Stimulated activated CD4-positive, alpha-beta T cell treated with anti-CD3 and anti-CD28 coated beads, Interleukin-2, amount 100 ng/mL, for 48 hours (primary cell): ENCODE measurements at regions not wholly inside any gene's neighbourhood (a gene's known extent, or its start where the extent isn't known, plus 50 kb on each side); places are given as distances from the start of the nearest gene placed in this dataset.
"Not testable (repeated sequence)": the region's sequence is repeated elsewhere in the genome, so short reads cannot be mapped to it uniquely, and the experiment has no call there.

Experiments
- DNase-seq, 2 donors: peaks; one replicate each; pipeline ENCODE4 v3.0.0-alpha.2; 2020

- no peak for DNase-seq
Measured at GRCh38 chr2:239723486-239724193, 301.5 kb downstream of the NDUFA10 start.

DNA sequence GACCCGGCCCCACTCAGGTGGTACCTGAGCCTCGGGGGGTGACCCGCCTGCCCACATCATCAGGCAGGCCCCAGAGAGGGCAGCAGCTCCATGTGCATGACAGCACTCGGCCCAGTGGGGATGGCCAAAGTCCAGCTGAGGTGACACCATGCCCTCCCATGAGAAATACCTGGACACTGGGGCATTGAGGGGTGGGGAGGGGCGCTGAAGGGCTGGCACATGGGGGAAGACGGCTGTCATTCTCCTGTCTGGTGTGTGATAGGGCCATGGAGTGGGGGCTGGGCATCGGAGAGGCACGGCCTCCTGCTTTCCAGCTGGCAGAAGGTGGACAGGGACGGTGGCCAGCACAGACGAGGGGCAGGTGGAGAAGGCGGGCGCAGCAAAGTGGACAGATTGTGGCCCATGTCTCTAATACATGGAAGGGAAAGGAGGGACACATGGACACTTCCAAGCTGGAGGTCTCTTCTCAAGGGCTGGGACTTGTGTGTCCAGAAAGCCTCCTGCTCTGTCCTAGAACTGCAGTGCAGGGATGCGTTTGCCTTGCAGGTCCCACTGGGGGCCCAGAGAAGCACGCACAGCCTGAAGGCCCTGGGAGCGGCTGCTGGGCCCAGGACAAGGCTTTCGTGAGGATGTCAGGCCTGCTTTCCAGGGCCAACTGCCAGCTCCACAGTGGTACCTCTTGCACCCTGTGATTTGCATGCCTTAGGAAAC lies 302.2 kb downstream of the NDUFA10 start:
- DNase-seq = no peak

DNA sequence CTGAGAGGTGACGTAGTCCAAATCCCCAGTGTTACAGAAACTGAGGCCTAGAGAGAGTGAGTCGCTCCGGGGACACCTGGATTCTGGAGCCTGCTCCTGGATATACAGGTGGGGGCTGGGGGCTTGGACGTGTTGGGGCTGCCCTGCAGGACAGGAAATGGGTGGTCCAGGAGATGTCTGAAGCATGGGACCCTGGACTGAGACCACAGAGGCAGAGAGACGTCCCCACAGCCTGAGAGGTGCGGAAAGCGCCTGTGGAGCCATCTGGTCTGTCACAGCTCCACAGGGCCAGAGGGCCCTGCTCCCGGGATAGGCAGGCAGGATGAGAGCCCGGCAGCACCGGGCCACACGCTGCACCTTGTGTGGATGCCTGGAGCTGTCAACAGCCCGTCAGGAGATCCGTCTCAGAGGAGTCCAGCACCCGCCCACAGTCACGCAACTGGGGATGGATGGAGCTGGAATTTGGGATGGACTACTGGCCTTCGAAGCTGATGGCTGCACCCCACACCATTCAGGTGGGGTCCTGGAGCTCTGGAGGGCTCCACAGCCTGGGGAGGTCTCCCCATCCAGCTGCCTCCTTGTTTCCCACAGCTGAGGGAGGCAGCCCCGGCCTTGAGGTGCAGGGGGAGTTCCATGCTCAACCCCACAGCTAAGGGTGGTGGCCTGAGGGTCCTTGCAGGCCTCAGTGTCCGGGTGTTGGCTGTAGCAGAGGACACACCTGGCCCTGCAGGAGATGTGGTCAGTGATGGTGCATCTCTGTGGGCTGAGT lies 303.0 kb downstream of the NDUFA10 start:
- no peak for DNase-seq

- no peak for DNase-seq
Measured at GRCh38 chr2:239721531-239721930, 303.6 kb downstream of the NDUFA10 start.

- DNase-seq = no peak
Measured at GRCh38 chr2:239720361-239721360, 304.5 kb downstream of the NDUFA10 start.

- no peak for DNase-seq
Measured at GRCh38 chr2:239719791-239720360, 305.3 kb downstream of the NDUFA10 start.

- not testable (repeated sequence) for DNase-seq
Measured at GRCh38 chr2:239718991-239719390, 306.2 kb downstream of the NDUFA10 start.

DNA sequence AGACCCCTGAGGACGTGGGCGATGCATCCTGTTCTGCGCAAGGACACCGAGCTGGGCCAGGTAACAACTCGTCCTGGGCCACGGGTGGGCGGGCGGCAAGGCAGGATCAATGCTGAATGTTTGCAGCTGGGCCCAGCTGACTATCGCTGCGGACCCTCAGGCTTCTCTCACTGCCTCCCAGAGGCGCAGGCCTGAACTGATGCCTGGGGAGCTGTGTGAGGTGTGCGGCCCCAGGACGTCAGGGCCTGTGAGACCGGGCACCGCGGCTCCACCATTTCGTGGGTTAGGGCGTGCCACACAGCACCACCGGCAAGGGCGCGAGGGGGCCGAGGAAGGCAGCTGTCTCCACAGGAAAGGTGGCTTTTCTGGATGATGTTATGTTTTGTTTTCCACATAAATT lies 307.4 kb downstream of the NDUFA10 start:
- DNase-seq = no peak

GRCh38 chr2:239717319-239717675 lies 307.8 kb downstream of the NDUFA10 start:
- no peak for DNase-seq

- no peak for DNase-seq
Measured at GRCh38 chr2:239716536-239717318, 308.4 kb downstream of the NDUFA10 start.

GRCh38 chr2:239716009-239716408 lies 309.1 kb downstream of the NDUFA10 start:
- no peak for DNase-seq

DNA sequence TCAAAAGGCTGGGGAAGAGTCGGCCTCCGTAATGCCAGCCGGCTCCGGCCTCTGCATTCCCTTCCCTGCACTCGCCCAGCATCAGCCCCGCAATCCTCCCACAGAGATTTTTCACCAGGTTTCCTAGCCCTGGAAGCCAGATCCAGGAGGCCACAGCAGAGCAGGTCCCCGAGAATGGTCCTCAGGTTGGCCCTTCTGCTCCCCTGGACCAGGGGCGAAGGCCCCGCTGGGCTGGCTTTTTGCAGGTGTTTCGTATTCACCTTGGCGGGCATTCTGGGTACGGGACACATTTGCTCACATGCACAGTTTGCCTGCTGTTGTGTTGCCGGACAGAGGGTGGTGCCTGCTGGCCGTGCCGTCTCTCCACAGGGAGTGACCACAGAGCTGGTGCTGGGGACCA lies 309.5 kb downstream of the NDUFA10 start:
- DNase-seq = no peak

DNA sequence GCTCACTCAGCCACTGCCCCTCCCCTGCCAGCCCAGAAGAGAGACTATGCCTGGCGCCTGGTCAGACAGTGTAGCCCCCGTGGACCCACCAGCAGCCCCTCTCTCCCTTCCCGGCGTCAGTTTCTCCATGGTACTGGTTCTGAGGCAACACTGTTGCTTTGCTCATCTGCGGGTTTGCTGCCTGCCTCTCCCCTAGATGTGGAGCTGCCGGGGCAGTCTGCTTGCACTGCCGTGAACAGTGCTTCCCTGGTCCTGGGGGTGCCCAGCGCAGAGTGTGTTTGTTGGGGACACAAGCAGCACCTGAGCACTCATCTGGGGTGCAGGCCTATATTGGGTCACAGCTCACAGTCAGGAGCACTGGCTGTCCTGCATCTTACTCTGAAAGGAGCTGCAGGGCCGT lies 309.9 kb downstream of the NDUFA10 start:
- DNase-seq = no peak

DNA sequence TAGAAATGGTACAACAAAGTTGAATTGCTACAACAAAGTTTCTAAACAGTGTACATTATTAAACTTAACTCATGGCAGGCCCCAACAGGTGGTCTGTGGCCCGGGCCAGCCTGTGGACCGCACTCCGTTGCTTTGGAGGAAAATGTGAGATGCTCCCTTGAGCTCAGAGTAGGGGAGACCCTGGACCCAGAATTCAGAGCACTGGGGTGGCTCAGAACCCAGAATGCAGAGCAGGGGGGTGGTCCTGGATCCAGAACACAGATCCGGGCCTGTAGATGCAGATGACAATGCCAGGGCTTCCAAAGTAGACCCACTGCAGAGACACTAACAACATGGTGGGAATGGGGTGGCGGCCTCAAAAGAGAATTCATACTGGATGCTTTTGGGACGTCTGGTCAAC lies 311.0 kb downstream of the NDUFA10 start:
- no peak for DNase-seq

GRCh38 chr2:239712755-239713154 lies 311.9 kb upstream of the HDAC4 start:
- DNase-seq = no peak

DNA sequence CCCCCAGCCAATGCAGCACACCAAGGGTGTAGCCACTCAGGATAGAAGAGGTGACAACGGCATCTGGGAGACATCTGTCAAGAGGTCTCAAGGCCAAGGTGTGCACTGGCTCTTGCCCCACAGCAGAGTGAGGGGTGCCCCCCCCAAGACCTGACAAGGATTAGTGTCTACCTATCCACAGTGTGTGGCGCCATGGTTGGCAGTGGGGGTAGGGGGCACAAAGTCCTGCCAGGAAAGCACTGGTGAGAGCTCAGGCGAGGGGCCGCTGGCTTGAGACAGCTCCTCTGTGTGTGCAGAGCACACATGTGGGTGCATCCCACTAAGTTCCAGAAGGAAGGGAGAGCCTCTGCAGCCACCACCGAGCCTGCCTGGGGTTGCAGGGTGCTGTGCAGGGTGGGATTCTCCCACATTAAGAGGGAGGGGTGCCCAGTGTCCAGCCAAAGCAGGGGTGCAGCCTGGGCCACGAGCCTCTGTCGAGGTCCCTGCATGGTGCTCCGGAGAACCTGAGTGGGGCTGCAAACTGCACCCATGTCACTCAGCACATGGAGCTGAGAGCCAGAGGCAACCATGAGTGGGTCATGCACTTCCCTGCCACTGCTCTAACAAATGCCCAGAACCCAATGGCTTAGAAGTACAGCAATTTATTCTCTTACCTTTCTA lies 311.2 kb upstream of the HDAC4 start:
- no peak for DNase-seq

DNA sequence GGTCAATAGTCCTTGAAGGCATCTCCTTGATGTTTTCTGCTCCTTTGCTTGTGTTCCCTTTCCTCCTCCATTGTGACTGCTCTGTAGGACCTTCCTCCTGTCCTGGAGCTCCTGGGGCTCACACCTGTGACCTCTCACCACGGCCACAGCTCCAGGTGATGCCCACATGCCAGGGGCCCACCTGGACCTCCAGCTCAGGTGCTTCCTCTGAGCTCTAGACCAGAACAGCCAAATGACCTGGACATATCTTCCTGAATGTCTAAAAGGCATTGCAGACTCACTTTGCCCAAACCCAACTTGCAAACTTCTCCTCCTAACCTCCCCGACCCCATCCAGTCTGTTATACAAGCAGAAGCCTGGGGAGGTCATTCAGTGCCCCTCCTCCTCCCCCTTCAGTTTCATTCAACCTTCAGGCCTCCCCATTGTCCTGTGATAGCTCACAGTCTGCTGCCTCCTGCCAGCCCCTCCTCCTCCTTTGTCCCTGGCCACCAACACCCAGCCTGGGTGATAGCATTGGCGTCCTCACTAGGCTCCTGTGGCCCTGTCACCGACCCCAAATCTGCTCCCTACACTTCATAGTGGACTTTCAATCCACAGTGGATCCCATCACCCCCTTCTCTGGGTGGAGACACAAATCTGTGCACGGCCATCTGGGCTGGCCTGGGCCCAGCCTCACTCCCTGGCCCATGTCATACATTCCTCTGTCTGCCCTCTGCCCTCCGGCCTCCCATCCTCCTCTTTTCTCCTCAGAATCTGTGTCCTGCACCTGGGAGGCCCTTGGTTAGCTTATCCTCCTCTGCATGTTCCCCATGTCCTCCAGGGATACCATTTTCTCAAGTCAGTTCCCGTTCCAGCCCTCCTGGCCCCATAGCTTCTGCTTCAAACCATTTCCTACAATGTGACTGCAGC lies 310.4 kb upstream of the HDAC4 start:
- no peak for DNase-seq

GRCh38 chr2:239706367-239706766 lies 305.5 kb upstream of the HDAC4 start:
- no peak for DNase-seq

GRCh38 chr2:239704737-239705136 lies 303.9 kb upstream of the HDAC4 start:
- no peak for DNase-seq

- DNase-seq = no peak
Measured at GRCh38 chr2:239703834-239704233, 303.0 kb upstream of the HDAC4 start.
